Limb (tissue), 2 donors: ENCODE measurements at regions not wholly inside any gene's neighbourhood (a gene's known extent, or its start where the extent isn't known, plus 50 kb on each side); places are given as distances from the start of the nearest gene placed in this dataset.

Experiments used
- DNase-seq, 2 donors: peaks; one replicate each; pipeline ENCODE4 v3.0.0-alpha.2; 2016; ENCODE audit errors: extremely low spot score in 2 of 2

GRCh38 chr3:81048058-81048665 is 713.3 kb downstream of the GBE1 start:
- no peak for DNase-seq

GRCh38 chr3:81045976-81046375 is 715.5 kb downstream of the GBE1 start:
- no peak for DNase-seq

GRCh38 chr3:81045246-81045645 is 716.2 kb downstream of the GBE1 start:
- DNase-seq, result no peak

GRCh38 chr3:81043660-81044199 is 717.7 kb downstream of the GBE1 start:
- no peak for DNase-seq

GRCh38 chr3:81043009-81043408 is 718.4 kb downstream of the GBE1 start:
- no peak for DNase-seq

GRCh38 chr3:81041331-81041730 is 720.1 kb downstream of the GBE1 start:
- DNase-seq, result no peak

- no peak for DNase-seq
Measured at GRCh38 chr3:81040107-81040506, 721.3 kb downstream of the GBE1 start.

- no peak for DNase-seq
Measured at GRCh38 chr3:81033684-81034083, 727.8 kb downstream of the GBE1 start.

GRCh38 chr3:81033185-81033584 is 728.3 kb downstream of the GBE1 start:
- DNase-seq, result no peak

GRCh38 chr3:81029861-81030260 is 731.6 kb downstream of the GBE1 start:
- no peak for DNase-seq

GRCh38 chr3:81027344-81027743 is 734.1 kb downstream of the GBE1 start:
- no peak for DNase-seq

- no peak for DNase-seq
Measured at GRCh38 chr3:81024560-81024959, 736.9 kb downstream of the GBE1 start.

- no peak for DNase-seq
Measured at GRCh38 chr3:81022339-81022738, 739.1 kb downstream of the GBE1 start.

- DNase-seq, result no peak
Measured at GRCh38 chr3:81013360-81013759, 748.1 kb downstream of the GBE1 start.

- DNase-seq, result no peak
Measured at GRCh38 chr3:81005992-81006391, 755.5 kb downstream of the GBE1 start.

GRCh38 chr3:81003817-81004216 is 757.6 kb downstream of the GBE1 start:
- no peak for DNase-seq

GRCh38 chr3:81003008-81003645 is 758.3 kb downstream of the GBE1 start:
- no peak for DNase-seq

- DNase-seq, result no peak
Measured at GRCh38 chr3:80999481-80999880, 762.0 kb downstream of the GBE1 start.

GRCh38 chr3:80998022-80998421 is 763.4 kb downstream of the GBE1 start:
- DNase-seq, result no peak

- DNase-seq, result no peak
Measured at GRCh38 chr3:80997622-80998021, 763.8 kb downstream of the GBE1 start.

- no peak for DNase-seq
Measured at GRCh38 chr3:80994767-80995166, 766.7 kb downstream of the GBE1 start.

GRCh38 chr3:80994085-80994665 is 767.3 kb downstream of the GBE1 start:
- DNase-seq, result no peak
